HepG2 (cell line): ENCODE measurements at regions not wholly inside any gene's neighbourhood (a gene's known extent, or its start where the extent isn't known, plus 50 kb on each side); places are given as distances from the start of the nearest gene placed in this dataset.

Source experiments
- ATAC-seq: fragments of 200-7000 bp; cut with Tn5 transposase; 3 replicates; pipeline ENCODE4 v1.9.1; 2020; ENCODE audit warnings: mild to moderate bottlenecking, moderate library complexity
- BruUV-seq: library from RNA; stranded (reverse); fragments of 400-500 nt; replicated peaks from 2 replicates; lab custom pipeline; 2021; lab: Mats Ljungman, UMichigan
- CTCF ChIA-PET: fragments of 300-600 bp; formaldehyde crosslinking; extraction: SDS; loops from one replicate; lab custom pipeline; 2021; ENCODE audit warnings: low total read pairs, inconsistent platforms, low intra/inter-chr PET ratio; lab: Yijun Ruan, JAX
- POLR2A ChIA-PET: fragments of 350-600 bp; sonication (Branson Sonifier 250); formaldehyde crosslinking; loops from one replicate; lab custom pipeline; 2020; ENCODE audit warnings: antibody characterized with exemption, inconsistent platforms; lab: Yijun Ruan, JAX
- DNase-seq: peaks from one replicate; pipeline ENCODE4 v3.0.0-alpha.2; 2015; ENCODE audit warnings: low spot score
- FAIRE-seq: peaks from 3 replicates; lab custom pipeline; 2011; peaks lifted over from hg19 to GRCh38; lab: Jason Lieb, UNC
- H2AFZ ChIP-seq: one replicate; pipeline ENCODE4 v1.6.1; 2011; ENCODE audit warnings: low read length, inconsistent platforms
- H3K27ac ChIP-seq: fragments of 300-600 bp; 3 replicates; pipeline ENCODE4 v1.8.0; 2011; ENCODE audit warnings: mixed run types, mild to moderate bottlenecking, mixed read lengths, low read length, inconsistent platforms; ENCODE audit not compliant: insufficient read depth; ENCODE audit errors: extremely low read length
- H3K27me3 ChIP-seq, 2 experiments: fragments of 200-600 bp in 1 of 2; 2 replicates in 1 of 2; 3 replicates in 1 of 2; pipeline versions ENCODE4 v1.6.0 to v1.8.0; 2011; ENCODE audit warnings: low read length in 2 of 2, mild to moderate bottlenecking in 2 of 2, moderate library complexity in 2 of 2, inconsistent platforms in 1 of 2; ENCODE audit not compliant: insufficient read depth in 2 of 2, control insufficient read depth in 1 of 2
- H3K36me3 ChIP-seq, 2 experiments: fragments of 200-600 bp in 1 of 2; replicated peaks in 1 of 2; 2 replicates in 1 of 2; 3 replicates in 1 of 2; pipeline versions ENCODE4 v1.5.1 to v1.8.0; 2011; ENCODE audit warnings: low read length in 2 of 2, inconsistent platforms in 1 of 2; ENCODE audit not compliant: insufficient read depth in 2 of 2, control insufficient read depth in 1 of 2
- H3K4me1 ChIP-seq: 2 replicates; pipeline ENCODE4 v1.5.1; 2012; ENCODE audit warnings: low read length, inconsistent platforms; ENCODE audit not compliant: insufficient read depth
- H3K4me2 ChIP-seq: 2 replicates; pipeline ENCODE4 v1.6.0; 2011; ENCODE audit warnings: low read depth, low read length, inconsistent platforms
- H3K4me3 ChIP-seq, 3 experiments: fragments of 200-600 bp in 1 of 3; sonication (generic), shearing (Covaris generic) in 1 of 3; replicated peaks in 1 of 3; 2 replicates each; pipeline ENCODE4 v1.5.1; 2011 to 2016; ENCODE audit warnings: low read length in 3 of 3, inconsistent platforms in 2 of 3, low read depth in 2 of 3, mild to moderate bottlenecking in 2 of 3, control low read depth in 1 of 3, mixed read lengths in 1 of 3; ENCODE audit not compliant: insufficient read depth in 1 of 3
- H3K79me2 ChIP-seq: one replicate; pipeline ENCODE4 v1.6.1; 2011; ENCODE audit warnings: low read length, inconsistent platforms; ENCODE audit not compliant: insufficient read depth
- H3K9ac ChIP-seq: 2 replicates; pipeline ENCODE4 v1.6.0; 2011; ENCODE audit warnings: mild to moderate bottlenecking, low read depth, low read length, inconsistent platforms; ENCODE audit not compliant: insufficient read depth
- H3K9me3 ChIP-seq: 2 replicates; pipeline ENCODE4 v1.5.1; 2012; ENCODE audit warnings: mild to moderate bottlenecking, low read length
- H4K20me1 ChIP-seq: 2 replicates; pipeline ENCODE4 v1.6.0; 2011; ENCODE audit warnings: inconsistent platforms, mild to moderate bottlenecking, low read length, moderate library complexity; ENCODE audit not compliant: insufficient read depth
- MAFF ChIP-seq: IDR thresholded peaks from 2 replicates; pipeline ENCODE4 v1.6.1; 2011; ENCODE audit warnings: low read depth, low read length, improper control_type of control experiment
- MAFK ChIP-seq, 2 experiments: IDR thresholded peaks in 1 of 2; conservative IDR thresholded peaks in 1 of 2; 2 replicates each; pipeline ENCODE4 v1.6.1; 2011; ENCODE audit warnings: improper control_type of control experiment in 2 of 2, low read length in 2 of 2
- NAIF1 ChIP-seq: sonication (generic); formaldehyde crosslinking; IDR thresholded peaks from 2 replicates; pipeline ENCODE4 v1.5.0; 2020; ENCODE audit warnings: mild to moderate bottlenecking, missing genetic modification reagents, borderline replicate concordance
- NCOA5 ChIP-seq: sonication (generic); formaldehyde crosslinking; IDR thresholded peaks from 2 replicates; pipeline ENCODE4 v1.4.0; 2020; ENCODE audit warnings: missing genetic modification reagents
- RBM22 ChIP-seq: fragments of 200-400 bp; formaldehyde crosslinking; optimal IDR thresholded peaks from 2 replicates; pipeline ENCODE3; 2017; ENCODE audit warnings: mild to moderate bottlenecking, low read length, moderate library complexity
- REXO4 ChIP-seq: sonication (generic); formaldehyde crosslinking; IDR thresholded peaks from 2 replicates; pipeline ENCODE4 v1.8.0; 2022; ENCODE audit warnings: missing genetic modification reagents, mild to moderate bottlenecking, borderline replicate concordance
- RFX5 ChIP-seq: IDR thresholded peaks from 2 replicates; pipeline ENCODE4 v1.6.1; 2011; ENCODE audit warnings: low read depth, low read length, improper control_type of control experiment
- SNAI1 ChIP-seq: sonication (generic); formaldehyde crosslinking; IDR thresholded peaks from 2 replicates; pipeline ENCODE4 v1.5.0; 2020; ENCODE audit warnings: mild to moderate bottlenecking, missing genetic modification reagents, borderline replicate concordance
- ZNF589 ChIP-seq: sonication (generic); formaldehyde crosslinking; conservative IDR thresholded peaks from 2 replicates; pipeline ENCODE4 v1.8.0; 2022; ENCODE audit warnings: mild to moderate bottlenecking, moderate library complexity, missing genetic modification reagents
- ZSCAN9 ChIP-seq: IDR thresholded peaks from 2 replicates; pipeline ENCODE4 v1.6.1; 2016; ENCODE audit warnings: borderline replicate concordance
- WGBS: methylation state at CpG from one replicate; pipeline ENCODE4 v1.1.6; 2017; ENCODE audit warnings: low lambda C conversion rate; 5-methylcytosine and 5-hydroxymethylcytosine counted together
- in situ Hi-C: cut with HindIII; loops from 2 replicates; pipeline ENCODE4 v1.10.0; 2017; ENCODE audit warnings: low pct_unique_long_range_greater_than_20kb; ENCODE audit not compliant: extremely low pct_ligation_motif_present
- intact Hi-C: fragments of 100-400 bp; cut with micrococcal nuclease; formaldehyde crosslinking; loops from one replicate; pipeline ENCODE4 v1.10.0; 2022; ENCODE audit not compliant: unreplicated experiment

GRCh38 chr20:56111961-56112730 is 106.8 kb upstream of the CBLN4 start:
- no peaks in the 10 kb centered on the region for H4K20me1 ChIP-seq
- intact Hi-C loops (no loop called here), in situ Hi-C loops (no loop called here)
- H3K79me2 ChIP-seq, result no peaks in the 10 kb centered on the region
- peaks cover 74% of the 10 kb centered on the region for H3K9me3 ChIP-seq
- BruUV-seq, result no TSS peak
- no peaks in the 10 kb centered on the region for H3K27me3 ChIP-seq
- FAIRE-seq, result no peak
- POLR2A ChIA-PET, result no interaction called here
- no peak overlapping the region for H2AFZ ChIP-seq
- no peak overlapping the region for H3K4me2 ChIP-seq
- no peak overlapping the region for H3K9ac ChIP-seq
- ATAC-seq, result no peak
- WGBS, result 23% methylated on average over 9 of the region's 9 CpGs
- CTCF ChIA-PET, result no interaction called here
- no peak for DNase-seq
- no peak overlapping the region for H3K27ac ChIP-seq
- no peaks in the 10 kb centered on the region for H3K36me3 ChIP-seq
- H3K4me1 ChIP-seq, result no peaks in the 10 kb centered on the region
- TF ChIP-seq MAFK (conservative IDR thresholded peaks at IDR 0.05 in 1 of 2, IDR thresholded peaks at IDR 0.05 in 1 of 2; ENCODE audit: low read length in 2 of 2) (peak in 1 of 2 experiments; percentile 22; a peak in 1 of 4 replicates), SNAI1 (CRISPR knock-in tag) (no peak)
- no peak overlapping the region for H3K4me3 ChIP-seq

DNA sequence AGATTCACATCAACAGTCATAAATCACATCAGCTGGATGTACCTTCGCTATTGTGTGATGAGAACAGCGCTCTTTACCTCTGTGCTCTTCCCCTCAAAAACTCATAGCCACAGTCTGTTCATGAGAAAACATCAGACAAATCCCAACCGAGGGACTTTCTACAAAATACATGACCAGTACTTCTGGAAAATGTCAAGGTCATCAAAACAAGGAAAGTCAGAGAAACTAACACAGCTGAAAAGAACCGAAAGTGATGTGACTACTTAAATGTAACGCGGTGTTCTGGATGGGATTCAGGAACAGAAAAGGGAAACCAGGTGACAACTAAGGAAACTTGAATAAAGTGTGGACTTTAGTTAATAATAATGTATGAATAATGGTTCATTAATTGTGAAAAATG is 112.0 kb upstream of the CBLN4 start:
- Histone ChIP-seq H3K4me1 (no peaks in the 10 kb centered on the region), H3K79me2 (no peaks in the 10 kb centered on the region), H3K4me2 (no peak overlapping the region), H3K36me3 (no peaks in the 10 kb centered on the region), H3K27ac (no peak overlapping the region), H3K9ac (no peak overlapping the region), H4K20me1 (no peaks in the 10 kb centered on the region), H2AFZ (no peak overlapping the region), H3K27me3 (no peaks in the 10 kb centered on the region), H3K9me3 (peaks cover 94% of the 10 kb centered on the region), H3K4me3 (no peak overlapping the region)
- in situ Hi-C loops (no loop called here), intact Hi-C loops (no loop called here)
- DNase-seq (no peak), FAIRE-seq (no peak), ATAC-seq (no peak)
- 33% methylated on average over 6 of the region's 6 CpGs for WGBS
- BruUV-seq, result no TSS peak
- POLR2A ChIA-PET, result no interaction called here
- no peak for TF ChIP-seq ZNF589 (CRISPR knock-in tag)
- no peak for TF ChIP-seq ZSCAN9 (CRISPR knock-in tag)
- no peak for TF ChIP-seq RFX5
- TF ChIP-seq MAFF, result peak; percentile 78
- TF ChIP-seq REXO4 (CRISPR knock-in tag), result no peak
- TF ChIP-seq NAIF1 (CRISPR knock-in tag), result no peak
- TF ChIP-seq MAFK (conservative IDR thresholded peaks at IDR 0.05 in 1 of 2, IDR thresholded peaks at IDR 0.05 in 1 of 2; ENCODE audit: low read length in 2 of 2), result peak; percentile 79 to 84
- TF ChIP-seq NCOA5 (CRISPR knock-in tag), result no peak
- TF ChIP-seq RBM22, result no peak
- CTCF ChIA-PET, result no interaction called here
